ENCODE measurements at regions not wholly inside any gene's neighbourhood (a gene's known extent, or its start where the extent isn't known, plus 50 kb on each side); places are given as distances from the start of the nearest gene placed in this dataset.

GRCh38 chr3:66922058-66922457 is 76.0 kb upstream of the KBTBD8 start:
- CTCF ChIA-PET: no interaction called here
- Mint-ChIP-seq H3K4me3 (ENCODE audit: unreplicated experiment) (no peak overlapping the region), H3K36me3 (ENCODE audit: insufficient read depth, unreplicated experiment) (no peaks in the 10 kb centered on the region), H3K4me1 (ENCODE audit: low read depth, unreplicated experiment) (no peaks in the 10 kb centered on the region), H3K27me3 (ENCODE audit: insufficient read depth, unreplicated experiment) (peaks cover 9% of the 10 kb centered on the region), H3K9me3 (ENCODE audit: unreplicated experiment) (peaks cover 10% of the 10 kb centered on the region), H3K27ac (ENCODE audit: unreplicated experiment) (no peak overlapping the region)
- intact Hi-C loops (cut with micrococcal nuclease; ENCODE audit: unreplicated experiment): no loop called here
- Histone ChIP-seq H3K27me3 (replicated peaks; ENCODE audit: control insufficient read depth, insufficient read depth, low read length) (no peaks in the 10 kb centered on the region), H3K4me1 (no peaks in the 10 kb centered on the region), H3K4me3 (ENCODE audit: low read depth, low read length) (no peak overlapping the region), H3K9me3 (no peaks in the 10 kb centered on the region), H3K36me3 (ENCODE audit: control insufficient read depth, insufficient read depth, low read length) (no peaks in the 10 kb centered on the region)
- no peak for TF ChIP-seq CTCF (IDR thresholded peaks at IDR 0.05; ENCODE audit: insufficient read depth in 1 of 2, low read depth in 1 of 2, low read length in 1 of 2, severe bottlenecking in 1 of 2, unreplicated experiment in 1 of 2)
- no TSS peak for BruUV-seq (replicated peaks)
- no peak for DNase-seq
- POLR2A ChIA-PET: no interaction called here

GRCh38 chr3:66923969-66924368 is 74.1 kb upstream of the KBTBD8 start:
- BruUV-seq (replicated peaks): no TSS peak
- Histone ChIP-seq H3K4me3 (ENCODE audit: low read depth, low read length) (no peak overlapping the region), H3K36me3 (ENCODE audit: control insufficient read depth, insufficient read depth, low read length) (no peaks in the 10 kb centered on the region), H3K9me3 (no peaks in the 10 kb centered on the region), H3K27me3 (replicated peaks; ENCODE audit: control insufficient read depth, insufficient read depth, low read length) (no peaks in the 10 kb centered on the region), H3K4me1 (no peaks in the 10 kb centered on the region)
- H3K27me3 Mint-ChIP-seq (ENCODE audit: insufficient read depth, unreplicated experiment): peaks cover 9% of the 10 kb centered on the region
- peaks cover 10% of the 10 kb centered on the region for H3K9me3 Mint-ChIP-seq (ENCODE audit: unreplicated experiment)
- ChIA-PET CTCF (no interaction called here), POLR2A (no interaction called here)
- H3K27ac Mint-ChIP-seq (ENCODE audit: unreplicated experiment): no peak overlapping the region
- DNase-seq: no peak
- H3K4me1 Mint-ChIP-seq (ENCODE audit: low read depth, unreplicated experiment): no peaks in the 10 kb centered on the region
- no peak overlapping the region for H3K4me3 Mint-ChIP-seq (ENCODE audit: unreplicated experiment)
- no peak for TF ChIP-seq CTCF (IDR thresholded peaks at IDR 0.05; ENCODE audit: insufficient read depth in 1 of 2, low read depth in 1 of 2, low read length in 1 of 2, severe bottlenecking in 1 of 2, unreplicated experiment in 1 of 2)
- intact Hi-C loops (cut with micrococcal nuclease; ENCODE audit: unreplicated experiment): no loop called here
- H3K36me3 Mint-ChIP-seq (ENCODE audit: insufficient read depth, unreplicated experiment): no peaks in the 10 kb centered on the region

- no peak for DNase-seq
- intact Hi-C loops (cut with micrococcal nuclease; ENCODE audit: unreplicated experiment): no loop called here
- Mint-ChIP-seq H3K27ac (ENCODE audit: unreplicated experiment) (no peak overlapping the region), H3K36me3 (ENCODE audit: insufficient read depth, unreplicated experiment) (no peaks in the 10 kb centered on the region), H3K4me1 (ENCODE audit: low read depth, unreplicated experiment) (peaks cover 8% of the 10 kb centered on the region), H3K4me3 (ENCODE audit: unreplicated experiment) (no peak overlapping the region), H3K9me3 (ENCODE audit: unreplicated experiment) (no peaks in the 10 kb centered on the region), H3K27me3 (ENCODE audit: insufficient read depth, unreplicated experiment) (peaks cover 6% of the 10 kb centered on the region)
- no TSS peak for BruUV-seq (replicated peaks)
- Histone ChIP-seq H3K36me3 (ENCODE audit: control insufficient read depth, insufficient read depth, low read length) (no peaks in the 10 kb centered on the region), H3K4me1 (peaks cover 24% of the 10 kb centered on the region), H3K4me3 (ENCODE audit: low read depth, low read length) (no peak overlapping the region), H3K27me3 (replicated peaks; ENCODE audit: control insufficient read depth, insufficient read depth, low read length) (no peaks in the 10 kb centered on the region), H3K9me3 (no peaks in the 10 kb centered on the region)
- no peak for TF ChIP-seq CTCF (IDR thresholded peaks at IDR 0.05; ENCODE audit: insufficient read depth in 1 of 2, low read depth in 1 of 2, low read length in 1 of 2, severe bottlenecking in 1 of 2, unreplicated experiment in 1 of 2)
- POLR2A ChIA-PET: no interaction called here
- CTCF ChIA-PET: no interaction called here
Measured at GRCh38 chr3:66928252-66928651, 69.9 kb upstream of the KBTBD8 start.
